ENCODE measurements at regions not wholly inside any gene's neighbourhood (a gene's known extent, or its start where the extent isn't known, plus 50 kb on each side); places are given as distances from the start of the nearest gene placed in this dataset.
"Not testable (repeated sequence)": the region's sequence is repeated elsewhere in the genome, so short reads cannot be mapped to it uniquely, and the experiment has no call there.

GRCh38 chr3:145450018-145450682, 710.8 kb downstream of the PLOD2 start:
- H3K4me3 Mint-ChIP-seq: no peak overlapping the region
- H3K36me3 Mint-ChIP-seq (ENCODE audit: insufficient read depth in 2 of 2): no peaks in the 10 kb centered on the region
- no peaks in the 10 kb centered on the region for H3K27me3 Mint-ChIP-seq (ENCODE audit: low read depth)
- H3K9me3 Mint-ChIP-seq: peaks cover 0 to 6% of the 10 kb centered on the region in 2 donors
- H3K4me1 Mint-ChIP-seq (ENCODE audit: low read depth): no peaks in the 10 kb centered on the region
- H3K27ac Mint-ChIP-seq: no peak overlapping the region
- DNase-seq (no peak), ATAC-seq (replicated peaks in 1 of 2) (no peak)

GRCh38 chr3:145457825-145458552, 703.0 kb downstream of the PLOD2 start:
- ATAC-seq (replicated peaks in 1 of 2): no peak
- H3K4me3 Mint-ChIP-seq: no peak overlapping the region

DNA sequence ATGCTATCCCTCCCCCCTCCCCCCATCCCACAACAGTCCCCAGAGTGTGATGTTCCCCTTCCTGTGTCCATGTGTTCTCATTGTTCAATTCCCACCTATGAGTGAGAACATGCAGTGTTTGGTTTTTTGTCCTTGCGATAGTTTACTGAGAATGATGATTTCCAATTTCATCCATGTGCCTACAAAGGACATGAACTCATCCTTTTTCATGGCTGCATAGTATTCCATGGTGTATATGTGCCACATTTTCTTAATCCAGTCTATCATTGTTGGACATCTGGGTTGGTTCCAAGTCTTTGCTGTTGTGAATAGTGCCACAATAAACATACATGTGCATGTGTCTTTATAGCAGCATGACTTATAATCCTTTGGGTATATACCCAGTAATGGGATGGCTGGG, 701.3 kb downstream of the PLOD2 start:
- not testable (repeated sequence) for H3K36me3 Mint-ChIP-seq (ENCODE audit: insufficient read depth in 2 of 2); H3K4me1 Mint-ChIP-seq (ENCODE audit: low read depth); DNase-seq

More at GRCh38 chr3:145457825-145458552, 703.0 kb downstream of the PLOD2 start:
- DNase-seq: no peak
- H3K4me1 Mint-ChIP-seq (ENCODE audit: low read depth): no peaks in the 10 kb centered on the region
- no peaks in the 10 kb centered on the region for H3K27me3 Mint-ChIP-seq (ENCODE audit: low read depth)
- H3K9me3 Mint-ChIP-seq: peaks cover 2 to 4% of the 10 kb centered on the region in 2 donors
- no peak overlapping the region for H3K27ac Mint-ChIP-seq
- H3K36me3 Mint-ChIP-seq (ENCODE audit: insufficient read depth in 2 of 2): no peaks in the 10 kb centered on the region

GRCh38 chr3:145471976-145472375, 689.0 kb downstream of the PLOD2 start:
- no peak for DNase-seq
- H3K4me3 Mint-ChIP-seq: no peak overlapping the region
- no peak overlapping the region for H3K27ac Mint-ChIP-seq
- H3K36me3 Mint-ChIP-seq (ENCODE audit: insufficient read depth in 2 of 2): no peaks in the 10 kb centered on the region
- H3K27me3 Mint-ChIP-seq (ENCODE audit: low read depth): no peaks in the 10 kb centered on the region
- ATAC-seq (replicated peaks in 1 of 2): no peak
- H3K4me1 Mint-ChIP-seq (ENCODE audit: low read depth): no peaks in the 10 kb centered on the region
- peaks cover 6 to 8% of the 10 kb centered on the region in 2 donors for H3K9me3 Mint-ChIP-seq

More for the DNA sequence above, 701.3 kb downstream of the PLOD2 start:
- ATAC-seq (replicated peaks in 1 of 2); H3K4me3 Mint-ChIP-seq; H3K27ac Mint-ChIP-seq; H3K9me3 Mint-ChIP-seq; H3K27me3 Mint-ChIP-seq (ENCODE audit: low read depth): not testable (repeated sequence)

- not testable (repeated sequence) for ATAC-seq (replicated peaks in 1 of 2); H3K27me3 Mint-ChIP-seq (ENCODE audit: low read depth); H3K27ac Mint-ChIP-seq; H3K36me3 Mint-ChIP-seq (ENCODE audit: insufficient read depth in 2 of 2); H3K9me3 Mint-ChIP-seq; H3K4me3 Mint-ChIP-seq; H3K4me1 Mint-ChIP-seq (ENCODE audit: low read depth); DNase-seq
Observed at GRCh38 chr3:145482735-145483134, 678.2 kb downstream of the PLOD2 start.

- Mint-ChIP-seq H3K4me3 (no peak overlapping the region), H3K27ac (no peak overlapping the region), H3K36me3 (ENCODE audit: insufficient read depth in 2 of 2) (no peaks in the 10 kb centered on the region), H3K27me3 (ENCODE audit: low read depth) (no peaks in the 10 kb centered on the region), H3K4me1 (ENCODE audit: low read depth) (no peaks in the 10 kb centered on the region), H3K9me3 (peaks cover 1 to 2% of the 10 kb centered on the region in 2 donors)
- ATAC-seq (replicated peaks in 1 of 2) (no peak), DNase-seq (no peak)
Observed at GRCh38 chr3:145483992-145484391, 677.0 kb downstream of the PLOD2 start.

- Mint-ChIP-seq H3K27me3 (ENCODE audit: low read depth) (no peaks in the 10 kb centered on the region), H3K9me3 (peaks cover 1 to 2% of the 10 kb centered on the region in 2 donors), H3K4me3 (no peak overlapping the region), H3K27ac (no peak overlapping the region), H3K36me3 (ENCODE audit: insufficient read depth in 2 of 2) (no peaks in the 10 kb centered on the region), H3K4me1 (ENCODE audit: low read depth) (no peaks in the 10 kb centered on the region)
- ATAC-seq (replicated peaks in 1 of 2) (no peak), DNase-seq (no peak)
Observed at GRCh38 chr3:145489011-145489410, 672.0 kb downstream of the PLOD2 start.

- ATAC-seq (replicated peaks in 1 of 2) (no peak), DNase-seq (no peak)
- no peaks in the 10 kb centered on the region for H3K36me3 Mint-ChIP-seq (ENCODE audit: insufficient read depth in 2 of 2)
- H3K27me3 Mint-ChIP-seq (ENCODE audit: low read depth): no peaks in the 10 kb centered on the region
- no peak overlapping the region for H3K4me3 Mint-ChIP-seq
- peaks cover 1 to 2% of the 10 kb centered on the region in 2 donors for H3K9me3 Mint-ChIP-seq
- H3K27ac Mint-ChIP-seq: no peak overlapping the region
- no peaks in the 10 kb centered on the region for H3K4me1 Mint-ChIP-seq (ENCODE audit: low read depth)
Observed at GRCh38 chr3:145490088-145491048, 670.6 kb downstream of the PLOD2 start.

DNA sequence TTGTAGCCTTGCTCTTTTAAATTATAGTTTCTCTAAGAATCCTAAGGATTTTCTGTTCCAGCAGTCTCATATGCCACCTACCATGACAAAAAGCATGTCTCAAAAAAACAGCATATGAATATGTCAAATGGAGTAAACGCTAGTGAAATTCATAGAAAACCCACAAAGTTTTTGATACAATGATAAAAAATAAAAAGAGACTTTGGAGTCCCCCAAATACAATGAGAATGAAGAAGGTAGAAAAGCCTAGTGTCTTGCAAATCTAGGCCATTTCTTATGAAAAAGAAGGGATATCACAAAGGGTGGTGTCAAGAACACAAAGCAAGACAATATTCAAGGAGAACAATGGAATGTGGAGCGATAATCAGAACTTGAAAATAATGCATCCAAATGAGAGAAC, 668.5 kb downstream of the PLOD2 start:
- DNase-seq (no peak), ATAC-seq (replicated peaks in 1 of 2) (no peak)
- Mint-ChIP-seq H3K27ac (no peak overlapping the region), H3K9me3 (peaks cover 1 to 2% of the 10 kb centered on the region in 2 donors), H3K4me1 (ENCODE audit: low read depth) (no peaks in the 10 kb centered on the region), H3K4me3 (no peak overlapping the region), H3K36me3 (ENCODE audit: insufficient read depth in 2 of 2) (no peaks in the 10 kb centered on the region), H3K27me3 (ENCODE audit: low read depth) (no peaks in the 10 kb centered on the region)

- H3K4me1 Mint-ChIP-seq (ENCODE audit: low read depth); H3K4me3 Mint-ChIP-seq; ATAC-seq (replicated peaks in 1 of 2); H3K36me3 Mint-ChIP-seq (ENCODE audit: insufficient read depth in 2 of 2); DNase-seq; H3K9me3 Mint-ChIP-seq; H3K27ac Mint-ChIP-seq; H3K27me3 Mint-ChIP-seq (ENCODE audit: low read depth): not testable (repeated sequence)
Observed at GRCh38 chr3:145517416-145517815, 643.6 kb downstream of the PLOD2 start.

- ATAC-seq (replicated peaks in 1 of 2): no peak
- Mint-ChIP-seq H3K36me3 (ENCODE audit: insufficient read depth in 2 of 2) (no peaks in the 10 kb centered on the region), H3K4me3 (no peak overlapping the region), H3K4me1 (ENCODE audit: low read depth) (no peaks in the 10 kb centered on the region), H3K27me3 (ENCODE audit: low read depth) (no peaks in the 10 kb centered on the region), H3K9me3 (peaks cover 0 to 2% of the 10 kb centered on the region in 2 donors), H3K27ac (no peak overlapping the region)
- DNase-seq: no peak
Observed at GRCh38 chr3:145518639-145519038, 642.3 kb downstream of the PLOD2 start.

- no peaks in the 10 kb centered on the region for H3K4me1 Mint-ChIP-seq (ENCODE audit: low read depth)
- peaks cover 0 to 4% of the 10 kb centered on the region in 2 donors for H3K9me3 Mint-ChIP-seq
- no peaks in the 10 kb centered on the region for H3K27me3 Mint-ChIP-seq (ENCODE audit: low read depth)
- H3K36me3 Mint-ChIP-seq (ENCODE audit: insufficient read depth in 2 of 2): no peaks in the 10 kb centered on the region
- no peak for DNase-seq
- H3K27ac Mint-ChIP-seq: no peak overlapping the region
- ATAC-seq (replicated peaks in 1 of 2): no peak
- no peak overlapping the region for H3K4me3 Mint-ChIP-seq
Observed at GRCh38 chr3:145519398-145520047, 641.5 kb downstream of the PLOD2 start.

Measured in activated T-cell treated with anti-CD3 and anti-CD28 coated beads, Interleukin-2, amount 50 U/mL, for 72 hours (primary cell).